ENCODE measurements at regions not wholly inside any gene's neighbourhood (a gene's known extent, or its start where the extent isn't known, plus 50 kb on each side); places are given as distances from the start of the nearest gene placed in this dataset.

GRCh38 chr1:183730886-183731573 lies 73.9 kb upstream of the RGL1 start:
- ATAC-seq (ENCODE audit: low read depth): no peak
- intact Hi-C loops (cut with micrococcal nuclease): no loop called here

GRCh38 chr1:183730107-183730724 lies 74.7 kb upstream of the RGL1 start:
- Mint-ChIP-seq H3K27me3 (peaks cover 7% of the 10 kb centered on the region), H3K36me3 (ENCODE audit: low read depth) (no peaks in the 10 kb centered on the region), H3K4me3 (no peak overlapping the region), H3K4me1 (no peaks in the 10 kb centered on the region), H3K9me3 (no peaks in the 10 kb centered on the region), H3K27ac (no peak overlapping the region)
- no peak for DNase-seq
- intact Hi-C loops (cut with micrococcal nuclease): no loop called here
- CTCF ChIA-PET: no interaction called here
- TF ChIP-seq CTCF (IDR thresholded peaks at IDR 0.05): no peak
- ATAC-seq (ENCODE audit: low read depth): no peak
- POLR2A ChIA-PET: no interaction called here

More at GRCh38 chr1:183730886-183731573, 73.9 kb upstream of the RGL1 start:
- Mint-ChIP-seq H3K27ac (no peak overlapping the region), H3K36me3 (ENCODE audit: low read depth) (no peaks in the 10 kb centered on the region), H3K4me1 (no peaks in the 10 kb centered on the region), H3K9me3 (no peaks in the 10 kb centered on the region), H3K27me3 (peaks cover 10% of the 10 kb centered on the region), H3K4me3 (no peak overlapping the region)
- no peak for TF ChIP-seq CTCF (IDR thresholded peaks at IDR 0.05)
- ChIA-PET POLR2A (no interaction called here), CTCF (no interaction called here)
- DNase-seq: no peak

DNA sequence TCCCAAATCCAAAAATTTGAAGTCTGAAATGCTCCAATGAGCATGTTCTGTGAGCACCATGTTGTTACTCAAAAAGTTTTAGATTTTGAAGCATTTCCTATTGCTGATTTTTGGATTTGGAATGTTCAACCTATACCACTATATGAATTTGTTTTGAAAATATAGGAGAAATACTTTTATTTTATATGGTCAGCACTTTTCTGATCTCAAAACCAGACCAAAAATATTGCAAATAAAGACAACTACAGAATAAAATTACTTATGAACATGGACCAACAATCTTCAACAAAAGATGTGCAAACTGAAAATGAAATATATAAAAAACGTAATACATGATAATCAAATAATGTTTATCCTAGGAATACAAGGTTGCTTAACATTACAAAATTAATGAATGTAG lies 73.7 kb upstream of the APOBEC4 start:
- H3K27me3 Mint-ChIP-seq: no peaks in the 10 kb centered on the region
- ATAC-seq (ENCODE audit: low read depth) (no peak), DNase-seq (no peak)
- no peaks in the 10 kb centered on the region for H3K36me3 Mint-ChIP-seq (ENCODE audit: low read depth)
- no peak for TF ChIP-seq CTCF (IDR thresholded peaks at IDR 0.05)
- H3K27ac Mint-ChIP-seq: no peak overlapping the region
- intact Hi-C loops (cut with micrococcal nuclease): no loop called here
- ChIA-PET POLR2A (no interaction called here), CTCF (no interaction called here)
- no peaks in the 10 kb centered on the region for H3K9me3 Mint-ChIP-seq
- H3K4me3 Mint-ChIP-seq: no peak overlapping the region
- no peaks in the 10 kb centered on the region for H3K4me1 Mint-ChIP-seq

- DNase-seq (no peak), ATAC-seq (ENCODE audit: low read depth) (no peak)
- Mint-ChIP-seq H3K4me3 (no peak overlapping the region), H3K9me3 (no peaks in the 10 kb centered on the region), H3K27ac (no peak overlapping the region), H3K4me1 (no peaks in the 10 kb centered on the region), H3K36me3 (ENCODE audit: low read depth) (no peaks in the 10 kb centered on the region), H3K27me3 (no peaks in the 10 kb centered on the region)
- intact Hi-C loops (cut with micrococcal nuclease): no loop called here
- POLR2A ChIA-PET: no interaction called here
- CTCF ChIA-PET: interaction anchor here (1.4 kb wide), 1 partner anchor 9 kb away, joined by 4 read pairs; no protein-coding TSS in a partner anchor
- no peak for TF ChIP-seq CTCF (IDR thresholded peaks at IDR 0.05)
Measured at GRCh38 chr1:183724350-183725042, 71.4 kb upstream of the APOBEC4 start.

DNA sequence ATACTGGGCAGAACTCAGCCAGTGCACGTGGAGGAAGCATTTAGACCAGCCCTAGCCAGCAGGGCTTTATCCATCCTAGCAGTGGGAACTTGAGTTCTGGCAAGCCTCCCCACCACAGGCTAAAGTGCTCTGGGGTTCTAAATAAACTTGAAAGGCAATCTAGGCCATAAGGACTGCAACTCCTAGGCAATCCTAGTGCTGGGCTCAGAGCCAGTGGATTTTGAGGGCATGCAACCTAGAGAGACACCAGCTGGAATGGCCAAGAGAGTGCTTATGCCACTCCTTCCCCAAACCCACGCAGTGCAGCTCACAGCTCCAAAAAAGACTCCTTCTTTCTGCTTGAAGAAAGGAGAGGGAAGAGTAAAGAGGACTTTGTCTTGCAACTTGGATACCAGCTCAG lies 70.5 kb upstream of the APOBEC4 start:
- Mint-ChIP-seq H3K27ac (no peak overlapping the region), H3K4me1 (no peaks in the 10 kb centered on the region), H3K4me3 (no peak overlapping the region), H3K9me3 (no peaks in the 10 kb centered on the region), H3K27me3 (no peaks in the 10 kb centered on the region), H3K36me3 (ENCODE audit: low read depth) (no peaks in the 10 kb centered on the region)
- no peak for TF ChIP-seq CTCF (IDR thresholded peaks at IDR 0.05)
- no peak for DNase-seq
- ChIA-PET POLR2A (no interaction called here), CTCF (no interaction called here)
- no peak for ATAC-seq (ENCODE audit: low read depth)
- intact Hi-C loops (cut with micrococcal nuclease): no loop called here
